Dedifferentiated amniotic fluid mesenchymal stem cell (primary cell): ENCODE measurements at regions not wholly inside any gene's neighbourhood (a gene's known extent, or its start where the extent isn't known, plus 50 kb on each side); places are given as distances from the start of the nearest gene placed in this dataset.
"Not testable (repeated sequence)": the region's sequence is repeated elsewhere in the genome, so short reads cannot be mapped to it uniquely, and the experiment has no call there.

Source experiments
- DNase-seq: peaks from one replicate; pipeline ENCODE4 v3.0.0-alpha.2; 2016; ENCODE audit errors: extremely low spot score

DNA sequence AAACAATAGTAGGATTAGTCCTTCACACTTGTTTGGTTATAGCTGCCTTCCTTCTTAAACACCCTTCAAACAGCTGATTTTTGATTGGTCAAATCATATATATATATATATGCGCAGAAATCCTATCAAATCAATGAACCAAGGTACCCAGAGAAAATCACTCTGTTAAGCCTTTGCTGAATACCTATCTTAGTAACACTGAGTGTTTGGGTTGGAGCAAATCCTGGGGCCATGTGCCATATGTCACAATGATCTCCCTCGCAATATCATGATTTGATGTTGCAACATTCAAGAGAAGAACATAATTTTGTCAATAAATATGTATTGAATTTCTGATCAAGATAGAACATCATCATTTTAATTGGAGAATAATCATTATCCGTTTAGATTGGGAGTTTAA is 795.6 kb downstream of the REEP3 start:
- no peak for DNase-seq

DNA sequence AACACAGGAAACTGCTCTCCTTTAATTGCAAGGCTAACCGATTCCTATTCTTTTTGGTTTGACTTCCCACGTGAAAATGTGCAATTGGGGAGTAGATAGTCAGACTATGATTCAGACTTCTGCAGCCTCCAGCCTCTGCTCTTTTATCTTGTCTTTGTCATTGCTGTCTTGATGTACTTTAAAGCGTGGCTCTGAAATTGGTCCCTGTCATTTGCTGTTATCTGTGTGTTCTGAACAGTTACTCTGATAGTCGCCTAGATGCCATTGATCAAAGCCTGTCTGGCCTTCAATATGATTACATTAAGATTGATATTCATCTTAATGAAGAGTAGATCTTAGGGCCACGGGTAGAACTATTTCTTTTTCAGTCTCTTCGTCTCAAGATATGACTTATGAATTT is 799.2 kb downstream of the REEP3 start:
- DNase-seq: no peak

DNA sequence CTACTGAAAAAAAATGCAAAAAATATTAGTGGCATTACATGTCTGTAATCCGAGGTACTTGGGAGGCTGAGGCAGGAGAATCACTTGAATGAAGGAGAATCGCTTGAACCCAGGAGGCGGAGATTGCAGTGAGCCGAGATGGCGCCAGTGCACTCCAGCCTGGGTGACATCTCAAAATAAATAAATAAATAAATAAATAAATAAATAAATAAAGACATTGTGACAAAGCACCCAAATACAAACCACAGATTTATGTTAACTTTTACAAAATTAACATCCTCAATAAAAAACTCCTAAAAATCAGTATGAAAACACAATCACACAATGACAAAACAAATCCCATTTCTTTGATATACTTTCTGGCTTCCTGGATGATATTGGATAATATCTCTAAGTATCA is 808.3 kb downstream of the REEP3 start:
- DNase-seq: no peak

DNA sequence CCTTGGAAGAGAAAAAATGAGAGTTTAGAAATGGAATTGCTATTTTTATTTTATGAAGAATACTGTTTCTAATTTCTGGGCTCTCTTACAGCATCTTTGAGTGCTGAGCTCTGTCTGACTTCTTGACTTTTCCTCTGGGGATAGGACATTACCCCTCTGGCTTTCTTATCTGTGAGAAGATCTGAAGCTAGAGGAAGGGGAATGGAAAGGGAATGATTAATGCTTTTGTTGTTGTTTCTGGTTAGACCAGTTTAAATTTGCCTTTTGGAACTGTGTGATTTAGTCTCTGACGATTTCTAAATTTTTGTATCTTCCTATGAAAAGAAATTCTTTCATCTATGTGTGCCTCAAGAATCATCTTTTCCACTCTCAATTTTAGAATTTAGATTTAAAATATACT is 811.4 kb downstream of the REEP3 start:
- DNase-seq: no peak

DNA sequence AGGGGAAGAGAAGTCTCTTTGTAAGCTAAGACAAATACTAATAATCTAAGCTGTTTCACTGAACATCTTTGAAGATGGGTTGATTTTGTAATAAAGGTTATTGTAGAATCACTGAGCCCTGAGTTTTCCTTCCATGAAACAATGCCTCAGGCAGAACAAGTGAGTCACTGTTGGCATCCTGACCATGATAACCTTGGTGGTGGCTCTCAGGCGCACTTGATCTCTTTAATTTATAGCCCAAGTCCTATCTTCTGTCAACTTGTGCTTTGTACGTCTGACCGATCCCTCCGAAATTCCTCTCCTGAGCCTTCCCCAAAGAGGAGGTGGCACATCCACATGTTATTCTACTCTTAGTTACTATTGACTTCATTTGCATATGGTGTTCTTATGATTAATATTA is 812.9 kb downstream of the REEP3 start:
- no peak for DNase-seq

DNA sequence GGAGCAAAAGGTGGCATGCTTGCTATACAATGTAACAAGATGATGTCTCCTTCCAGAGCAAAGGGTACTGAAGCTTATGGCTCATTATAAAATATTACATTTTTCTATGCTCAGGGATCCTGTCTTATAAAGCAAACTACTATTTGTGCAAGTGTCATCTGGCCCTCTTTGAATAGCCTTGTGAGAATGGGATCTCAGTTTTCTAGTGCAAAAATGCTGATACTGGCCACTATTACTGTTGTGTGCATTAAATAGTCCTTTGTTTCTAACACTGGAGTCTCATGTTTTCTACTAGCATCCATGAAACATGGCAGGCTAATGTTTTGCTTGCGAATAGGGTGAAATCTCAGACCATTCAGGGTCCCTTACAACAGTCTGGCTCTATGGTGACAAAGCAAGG is 823.0 kb downstream of the REEP3 start:
- DNase-seq: no peak

DNA sequence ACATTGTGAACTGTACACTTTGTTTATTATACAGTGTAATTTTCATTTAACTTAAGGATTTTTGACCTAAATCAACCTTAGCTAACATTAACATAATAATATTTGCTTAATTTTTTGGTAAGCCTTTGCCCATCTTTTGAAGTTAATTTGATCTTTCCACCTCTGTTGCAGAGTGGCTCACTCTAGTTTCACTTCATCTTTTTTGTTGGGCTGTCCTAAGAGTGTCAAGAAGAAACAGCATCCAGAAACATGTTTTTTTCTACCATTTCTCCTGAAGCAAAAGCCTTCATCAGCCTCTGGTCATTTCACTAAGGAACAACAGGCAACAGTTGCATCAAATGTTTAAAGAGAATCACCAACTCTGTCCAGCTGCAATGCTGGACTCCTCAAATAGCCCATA is 824.7 kb downstream of the REEP3 start:
- DNase-seq: no peak

DNA sequence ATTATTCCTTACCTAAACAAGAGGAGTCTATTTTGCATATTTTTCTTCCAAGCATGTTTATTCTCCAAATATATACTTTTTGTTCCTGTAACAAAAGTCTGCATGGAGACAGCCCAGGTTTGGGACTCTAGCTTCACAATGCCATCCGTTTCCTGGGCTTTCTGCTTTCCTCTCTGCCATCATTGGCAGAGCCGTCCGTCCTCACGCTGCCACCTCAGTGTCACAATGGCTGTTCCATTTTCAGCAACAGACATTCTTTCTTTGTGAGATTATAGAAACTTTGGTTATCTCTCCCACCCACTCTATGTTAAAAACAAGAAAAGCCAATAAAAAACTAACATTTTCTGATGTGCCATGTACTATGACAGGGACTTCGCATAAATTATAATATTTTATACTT is 825.2 kb downstream of the REEP3 start:
- DNase-seq: no peak

DNA sequence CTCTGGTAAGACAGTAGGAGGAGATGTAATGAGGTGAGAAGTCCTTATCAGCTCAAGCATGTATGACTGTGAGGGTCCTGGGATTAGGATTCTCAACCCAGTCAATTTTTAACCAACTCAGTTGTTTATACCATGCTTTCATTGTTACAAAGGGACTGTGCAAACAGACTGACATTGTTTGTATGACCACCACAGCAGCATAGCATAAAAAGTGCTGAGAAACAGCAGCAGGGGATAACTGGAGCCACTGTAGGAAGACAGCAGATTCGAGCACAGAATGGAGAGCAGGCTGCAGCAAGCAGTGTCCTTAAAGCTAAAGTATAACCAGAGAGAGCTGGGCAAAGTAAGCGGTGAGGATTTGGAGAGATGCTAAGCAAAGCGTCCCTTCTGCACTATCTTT is 829.5 kb downstream of the REEP3 start:
- DNase-seq: no peak

DNA sequence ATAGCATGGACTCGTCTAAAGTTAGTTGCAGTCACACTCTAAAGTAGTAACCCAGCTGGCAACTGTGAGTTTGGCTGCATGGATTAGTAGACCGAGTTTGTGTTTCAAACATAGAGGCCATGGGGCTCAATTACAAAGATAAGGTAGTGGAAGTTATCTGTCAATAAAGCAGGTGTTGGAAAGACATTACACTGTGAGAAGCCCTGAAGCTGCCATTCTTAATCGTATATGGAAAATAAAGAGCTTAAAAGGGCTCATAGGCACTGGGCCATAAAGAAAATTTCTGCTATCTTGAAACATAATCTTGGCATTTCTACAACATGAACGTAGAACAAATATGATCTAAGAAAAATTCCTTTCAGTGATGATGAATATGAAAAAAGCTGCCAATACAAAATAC is 837.7 kb downstream of the REEP3 start:
- no peak for DNase-seq

DNA sequence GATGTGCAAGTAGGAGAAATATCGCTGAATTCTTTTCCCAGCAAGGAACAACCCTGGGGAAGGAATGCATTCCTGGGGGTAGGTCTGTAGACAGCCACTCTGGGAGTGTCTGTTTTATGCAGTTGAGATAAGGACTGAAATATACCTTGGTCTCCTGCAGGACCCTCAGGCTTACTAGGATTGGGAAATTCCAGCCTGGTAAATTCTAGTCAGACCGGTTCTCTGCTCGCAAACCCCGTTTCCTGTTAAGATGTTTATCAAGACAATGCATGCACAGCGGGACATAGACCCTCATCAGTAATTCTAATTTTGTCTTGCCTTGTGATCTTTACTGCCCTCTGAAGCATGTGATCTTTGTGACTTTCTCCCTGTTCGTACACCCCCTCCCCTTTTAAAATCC is 839.0 kb downstream of the REEP3 start:
- not testable (repeated sequence) for DNase-seq

DNA sequence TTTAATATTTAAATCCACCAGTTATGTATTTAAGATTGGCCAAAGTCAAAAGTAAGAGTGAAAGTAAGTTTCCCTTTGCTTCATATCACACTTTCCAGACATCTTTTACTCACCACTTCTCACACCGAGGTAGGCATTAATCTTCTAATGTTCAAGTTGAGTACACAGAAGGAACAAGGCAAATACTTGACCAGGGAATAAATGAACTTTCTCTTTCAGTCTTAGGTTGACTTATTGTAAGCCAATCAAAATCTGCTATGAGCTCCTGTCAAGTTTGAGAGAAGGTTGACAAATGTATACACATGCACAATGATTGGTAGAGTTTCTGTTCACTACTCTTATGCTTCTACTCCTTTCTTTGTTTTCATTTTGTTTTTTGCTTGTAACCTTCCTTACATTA is 842.5 kb downstream of the REEP3 start:
- DNase-seq: no peak

DNA sequence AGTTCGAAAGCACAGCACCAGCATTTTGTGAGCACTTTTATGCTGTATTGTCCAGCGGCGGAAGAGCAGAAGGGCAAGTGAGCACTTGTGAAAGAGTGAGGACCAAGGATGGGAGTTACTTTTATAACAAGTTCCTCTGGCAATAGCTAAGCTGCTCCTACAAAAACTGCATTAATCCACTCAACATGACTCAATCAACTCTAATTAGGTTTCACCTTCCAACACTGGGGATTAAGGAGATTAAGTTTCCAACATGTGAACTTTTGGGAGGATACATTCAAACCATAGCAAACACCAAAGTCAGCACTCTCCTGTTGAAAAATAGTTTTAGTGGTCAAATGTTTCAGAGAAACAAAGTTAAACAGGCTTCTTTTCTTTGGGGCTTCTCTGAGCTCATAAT is 844.5 kb downstream of the REEP3 start:
- DNase-seq: no peak

DNA sequence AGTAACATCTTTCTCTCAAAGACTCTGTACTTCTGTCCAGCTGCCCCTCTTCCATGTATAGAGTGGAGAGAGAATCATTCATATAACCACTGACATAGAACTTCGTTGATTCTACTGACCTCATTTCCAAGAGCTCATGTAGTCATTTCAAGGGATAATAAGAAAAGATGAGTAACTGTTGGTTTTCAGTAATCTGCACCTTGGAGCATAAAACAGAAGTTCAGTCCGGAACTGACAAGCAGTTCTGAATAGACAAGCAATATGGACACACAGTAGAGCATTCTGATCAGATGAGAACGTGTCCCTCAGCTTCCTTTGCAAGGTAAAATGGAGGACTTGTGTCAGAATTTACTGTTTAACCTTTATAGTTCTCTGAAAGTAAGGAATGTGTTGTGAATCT is 847.1 kb downstream of the REEP3 start:
- DNase-seq: no peak

DNA sequence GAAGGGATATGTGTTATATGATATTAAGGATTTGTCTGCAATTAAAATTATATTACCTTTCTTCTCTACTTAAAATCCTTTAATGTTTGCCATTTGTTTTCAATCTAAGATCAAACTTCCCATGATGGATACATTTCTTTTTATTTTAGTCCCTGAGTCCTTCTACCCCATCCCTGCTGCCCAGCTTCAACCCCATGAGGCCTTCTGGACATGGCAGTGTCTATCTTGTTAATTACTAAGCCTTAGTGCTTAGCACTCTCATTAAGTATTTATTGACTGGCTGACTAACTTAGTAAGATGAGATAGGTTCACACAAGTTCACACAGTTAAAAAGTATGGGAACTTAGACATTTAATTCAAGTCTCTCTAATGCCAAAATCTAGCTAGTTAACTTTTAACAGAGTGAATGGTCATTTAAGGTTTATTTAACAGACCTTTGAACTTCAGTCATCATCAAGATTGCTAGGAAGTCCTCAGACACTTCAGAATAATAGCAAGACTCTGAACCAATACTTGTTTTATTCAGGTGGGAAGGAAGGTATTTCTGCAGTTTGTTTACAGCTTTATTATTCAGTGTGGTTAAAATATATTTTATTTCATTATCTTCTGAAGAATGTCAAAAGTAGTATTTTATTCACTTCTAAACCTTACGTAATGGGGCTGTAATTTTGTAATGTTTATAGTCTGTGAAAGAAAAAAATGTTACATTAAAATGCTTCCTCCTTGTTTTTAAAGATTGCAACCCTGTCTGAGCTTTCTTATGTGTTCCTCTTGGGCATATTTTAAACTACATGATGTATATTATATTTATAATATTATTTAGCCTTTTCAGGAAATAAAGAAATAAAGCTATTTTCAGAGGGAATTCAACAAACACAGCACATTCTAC is 848.9 kb downstream of the REEP3 start:
- DNase-seq: no peak

DNA sequence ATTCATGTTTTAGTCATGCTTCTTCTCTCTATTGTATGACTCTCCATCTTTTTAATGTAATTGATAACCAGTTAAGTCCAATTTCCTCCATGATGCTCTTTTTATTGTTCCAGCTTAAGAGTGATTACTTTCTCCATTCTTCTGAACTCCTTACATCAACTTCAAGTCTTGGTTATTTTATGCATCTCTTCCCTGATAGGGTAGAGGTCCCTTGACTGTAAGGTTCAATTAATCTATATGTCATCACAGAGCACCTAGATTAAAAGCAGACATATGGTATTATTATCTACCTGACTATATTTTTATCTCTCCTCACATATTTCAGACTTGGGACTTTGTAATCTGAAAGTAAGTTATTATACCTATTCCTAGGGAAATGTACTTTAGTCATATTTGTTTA is 853.1 kb downstream of the REEP3 start:
- DNase-seq: no peak

DNA sequence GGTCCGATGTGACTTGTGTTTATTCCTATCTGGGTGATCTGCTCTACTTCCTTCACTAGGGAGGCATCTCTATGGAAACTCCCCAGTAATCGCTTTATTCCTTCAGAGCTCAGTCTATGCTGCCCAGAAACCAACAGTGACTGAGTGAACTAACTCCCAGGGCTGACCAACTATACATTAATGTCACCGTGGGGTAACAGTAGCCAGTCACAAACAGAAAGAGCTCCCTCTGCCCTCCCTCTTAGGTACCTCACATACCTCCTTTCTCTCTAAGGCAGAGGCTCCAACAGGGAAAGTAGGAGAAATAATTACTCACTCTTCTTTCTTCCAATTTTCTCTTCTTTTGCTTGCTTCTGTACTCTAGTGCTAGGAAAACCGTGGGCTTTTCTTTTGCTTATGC is 855.0 kb downstream of the REEP3 start:
- DNase-seq: no peak

DNA sequence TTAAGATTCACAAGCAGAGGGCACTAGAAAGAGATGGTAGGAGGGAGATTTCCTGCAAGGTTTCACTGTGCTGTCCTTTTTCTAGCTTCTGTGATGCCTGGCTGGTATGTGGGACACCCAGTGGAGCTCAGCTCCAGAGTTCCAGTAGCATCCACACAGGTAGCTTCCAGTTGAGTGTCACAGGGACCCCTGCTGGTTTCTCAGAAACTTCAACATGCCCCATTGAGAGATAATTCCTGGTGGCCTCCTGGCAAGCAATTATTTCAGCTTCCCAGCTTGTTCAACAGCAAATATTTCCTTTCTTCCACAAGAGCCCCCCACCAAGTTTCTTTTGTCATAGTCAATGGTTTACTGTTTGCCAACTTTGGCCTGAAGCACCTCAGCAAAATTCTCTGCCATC is 858.7 kb downstream of the REEP3 start:
- DNase-seq: no peak

DNA sequence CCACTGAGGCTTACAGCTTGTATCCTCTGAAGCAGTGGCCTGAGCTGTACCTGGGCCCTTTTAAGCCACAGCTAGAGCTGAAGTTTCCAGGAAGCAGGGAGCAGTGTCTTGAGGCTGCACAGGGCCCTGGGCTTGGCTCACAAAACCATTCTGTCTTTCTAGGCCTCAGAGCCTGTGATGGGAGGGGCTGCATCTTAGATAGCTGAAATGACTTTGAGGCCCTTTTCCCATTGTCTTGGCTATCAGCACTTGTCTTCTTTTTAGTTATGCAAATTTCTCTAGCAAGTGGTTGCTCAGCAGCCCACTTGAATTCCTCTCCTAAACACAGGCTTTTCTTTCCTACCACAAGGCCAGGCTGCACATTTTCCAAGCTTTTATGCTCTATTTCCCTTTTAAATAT is 864.2 kb downstream of the REEP3 start:
- no peak for DNase-seq

DNA sequence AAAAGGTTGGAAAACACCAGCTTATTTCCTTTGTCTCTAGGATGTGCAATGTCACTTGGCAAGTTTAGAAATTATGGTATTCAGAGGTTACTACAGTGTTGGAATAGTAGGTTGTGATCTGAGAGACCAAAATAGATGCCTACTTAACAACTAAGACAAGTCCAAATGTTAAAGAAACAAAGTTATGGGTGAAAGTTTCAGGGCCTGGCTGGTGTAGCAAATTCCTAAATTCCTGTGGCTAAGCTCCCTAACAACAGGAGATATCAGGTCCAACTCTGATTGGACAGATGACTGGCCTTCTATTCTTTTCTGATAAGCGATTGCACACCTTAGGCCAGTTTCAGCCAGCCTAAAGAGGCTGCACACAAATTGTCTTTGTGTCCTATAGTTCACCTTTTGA is 873.5 kb downstream of the REEP3 start:
- DNase-seq: peak; percentile 21

DNA sequence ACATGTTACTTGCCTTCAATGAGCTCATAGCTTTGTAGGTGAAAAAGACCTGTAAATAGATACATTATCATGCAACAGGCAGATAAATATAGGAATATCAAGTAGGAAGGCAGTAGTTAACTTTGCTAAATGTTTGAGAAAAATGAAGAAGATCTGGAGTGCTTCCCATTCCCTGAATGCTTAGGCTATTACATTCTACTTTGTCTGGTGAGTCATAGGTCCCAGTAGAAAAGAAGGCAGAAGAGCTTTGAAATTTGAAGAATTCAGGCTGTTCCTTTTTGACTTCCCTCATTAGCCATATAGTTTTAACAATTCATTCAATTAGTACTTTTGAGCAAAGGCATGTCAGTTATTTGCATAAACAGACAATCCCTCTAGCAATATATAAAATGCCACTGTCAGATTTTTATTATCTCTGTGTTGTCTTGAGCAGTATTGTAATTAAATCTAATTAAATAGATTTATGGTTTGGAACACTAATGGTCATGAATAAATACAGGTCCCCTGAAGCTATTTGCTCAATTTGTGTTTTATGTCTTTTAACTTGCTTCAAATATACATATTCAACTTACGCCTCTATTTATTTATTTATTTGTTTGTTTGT is 875.0 kb downstream of the REEP3 start:
- peak; percentile 52 for DNase-seq

DNA sequence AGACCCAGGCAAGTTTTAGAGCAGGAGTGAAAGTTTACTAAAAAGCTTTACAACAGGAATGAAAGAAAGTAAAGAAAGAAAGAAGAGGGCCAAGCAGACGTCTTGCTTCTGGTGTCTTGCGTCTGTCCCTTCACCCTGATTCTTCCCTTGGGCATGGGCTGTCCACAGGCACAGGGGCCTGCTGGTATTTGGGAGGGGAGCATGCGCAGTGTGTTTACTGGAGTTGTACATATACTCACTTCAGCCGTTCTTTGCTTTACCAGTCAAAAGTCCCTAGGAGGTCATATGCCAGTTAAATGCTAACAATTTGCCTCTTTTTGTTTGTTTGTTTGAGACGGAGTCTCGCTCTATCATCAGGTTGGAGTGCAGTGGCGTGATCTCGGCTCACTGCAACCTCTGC is 875.9 kb downstream of the REEP3 start:
- DNase-seq: no peak

DNA sequence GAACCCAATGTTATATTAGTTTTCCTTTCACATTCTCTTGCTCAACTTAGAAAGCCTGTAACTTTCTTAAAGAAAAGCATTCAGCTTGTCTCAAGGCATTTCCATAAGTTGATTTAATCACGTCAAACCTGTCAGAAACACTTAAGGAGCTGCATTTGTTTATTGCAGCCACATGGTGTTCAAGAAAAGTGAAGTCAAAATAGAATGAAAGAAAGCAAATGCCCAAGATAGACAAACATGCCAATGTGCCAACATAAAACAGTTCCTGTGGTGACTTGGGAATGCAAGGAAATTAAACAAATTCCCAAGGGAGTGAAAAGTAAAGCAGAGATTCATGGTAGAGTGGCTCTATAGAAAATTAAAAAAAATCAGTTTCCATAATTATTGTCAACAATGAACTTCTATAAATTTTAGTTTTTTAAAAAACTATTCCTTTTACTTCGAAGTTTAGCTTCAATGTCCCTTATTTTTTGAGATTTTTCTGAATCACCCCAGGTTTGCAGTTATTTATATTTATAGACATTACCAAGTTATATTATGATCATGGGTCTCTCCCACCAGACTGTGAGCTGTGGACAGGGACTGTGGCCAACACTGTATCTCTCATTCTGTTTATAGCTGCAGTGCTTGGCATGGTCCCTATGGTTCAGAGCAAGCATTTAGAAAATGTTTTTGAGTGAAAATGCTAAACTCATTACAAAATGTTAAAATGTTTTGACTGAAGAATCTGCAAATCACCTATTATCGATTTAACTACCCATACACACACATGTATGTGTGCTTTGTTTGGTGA is 887.4 kb downstream of the REEP3 start:
- DNase-seq: peak; percentile 56
